K562 (cell line): ENCODE measurements at regions not wholly inside any gene's neighbourhood (a gene's known extent, or its start where the extent isn't known, plus 50 kb on each side); places are given as distances from the start of the nearest gene placed in this dataset.

Experiments
- EHMT2 ChIP-seq: fragments of 450-650 bp; IDR thresholded peaks from 2 replicates; pipeline ENCODE4 v1.6.1; 2018; ENCODE audit warnings: antibody characterized with exemption
- LCOR ChIP-seq: sonication (generic); formaldehyde crosslinking; IDR thresholded peaks from 2 replicates; pipeline ENCODE4 v1.8.0; 2022; ENCODE audit warnings: mild to moderate bottlenecking, missing genetic modification reagents
- MAFK ChIP-seq: IDR thresholded peaks from 2 replicates; pipeline ENCODE4 v1.6.1; 2011; ENCODE audit warnings: low read length, improper control_type of control experiment
- RNF2 ChIP-seq: sonication (generic); IDR thresholded peaks from 2 replicates; pipeline ENCODE4 v1.6.1; 2016
- SMARCE1 ChIP-seq: fragments of 450-650 bp; IDR thresholded peaks from 2 replicates; pipeline ENCODE4 v1.7.1; 2016; ENCODE audit warnings: mild to moderate bottlenecking
- TFE3 ChIP-seq: fragments of 450-650 bp; formaldehyde crosslinking; IDR thresholded peaks from 2 replicates; pipeline ENCODE4 v1.4.0; 2020; ENCODE audit warnings: mild to moderate bottlenecking, mixed read lengths
- THAP12 ChIP-seq: fragments of 250-450 bp; sonication (Bioruptor Pico); IDR thresholded peaks from 2 replicates; pipeline ENCODE4 v1.9.0; 2021; ENCODE audit warnings: mild to moderate bottlenecking, inconsistent platforms
- TRIM25 ChIP-seq: fragments of 450-650 bp; IDR thresholded peaks from 2 replicates; pipeline ENCODE4 v1.7.0; 2016; ENCODE audit warnings: borderline replicate concordance
- ZNF184 ChIP-seq: sonication (generic); formaldehyde crosslinking; IDR thresholded peaks from 2 replicates; pipeline ENCODE4 v1.5.0; 2020; ENCODE audit warnings: missing genetic modification reagents
- ZNF717 ChIP-seq: fragments of 250-450 bp; sonication (Bioruptor Pico); IDR thresholded peaks from 2 replicates; pipeline ENCODE4 v1.5.0; 2021

- no peak for TF ChIP-seq THAP12 (CRISPR knock-in tag)
- TF ChIP-seq TFE3 (CRISPR knock-in tag), result no peak
- TF ChIP-seq MAFK, result no peak
- TF ChIP-seq EHMT2, result no peak
- no peak for TF ChIP-seq SMARCE1
- TF ChIP-seq ZNF717 (CRISPR knock-in tag), result no peak
- no peak for TF ChIP-seq LCOR (CRISPR knock-in tag)
- TF ChIP-seq ZNF184, result no peak
- TF ChIP-seq RNF2, result no peak
- no peak for TF ChIP-seq TRIM25
Observed at GRCh38 chr6:112874881-112875280, 527.8 kb downstream of the RFPL4B start (continued).
